ENCODE measurements at regions not wholly inside any gene's neighbourhood (a gene's known extent, or its start where the extent isn't known, plus 50 kb on each side); places are given as distances from the start of the nearest gene placed in this dataset.

DNA sequence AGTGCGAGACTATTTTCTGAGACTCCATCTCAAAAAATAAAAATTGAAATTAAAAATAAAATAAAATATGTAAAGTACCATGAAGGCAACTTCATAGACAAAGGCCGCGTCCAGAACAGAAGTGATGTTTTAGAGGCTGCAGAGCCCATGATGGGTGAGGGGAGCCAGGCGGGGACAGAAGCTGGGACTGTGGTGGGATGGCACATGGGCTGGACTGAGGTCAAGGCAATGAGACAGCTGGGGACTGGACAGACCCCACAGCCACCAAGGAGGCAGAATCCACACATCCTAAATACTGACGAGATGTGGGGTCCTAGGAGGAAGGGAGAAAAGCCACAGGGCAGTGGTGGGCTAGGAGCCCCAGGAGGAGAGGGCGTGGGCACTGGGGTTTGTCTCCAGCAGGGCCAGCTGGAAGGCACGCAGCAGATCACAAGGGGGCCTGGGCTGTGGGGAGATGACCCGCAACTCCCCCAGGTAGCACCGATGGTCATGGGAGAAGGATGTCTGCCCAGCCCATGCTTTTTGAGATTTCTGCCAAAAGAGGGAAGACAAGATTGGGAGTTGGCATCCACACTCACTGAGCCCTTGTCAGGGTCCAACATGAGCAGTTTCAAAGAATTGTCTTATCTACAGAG, 74.3 kb downstream of the KCNF1 start:
- no peak for ATAC-seq

GRCh38 chr2:10987439-10987838, 75.7 kb downstream of the KCNF1 start:
- no peak for ATAC-seq

GRCh38 chr2:10987861-10988260, 76.1 kb downstream of the KCNF1 start:
- no peak for ATAC-seq

DNA sequence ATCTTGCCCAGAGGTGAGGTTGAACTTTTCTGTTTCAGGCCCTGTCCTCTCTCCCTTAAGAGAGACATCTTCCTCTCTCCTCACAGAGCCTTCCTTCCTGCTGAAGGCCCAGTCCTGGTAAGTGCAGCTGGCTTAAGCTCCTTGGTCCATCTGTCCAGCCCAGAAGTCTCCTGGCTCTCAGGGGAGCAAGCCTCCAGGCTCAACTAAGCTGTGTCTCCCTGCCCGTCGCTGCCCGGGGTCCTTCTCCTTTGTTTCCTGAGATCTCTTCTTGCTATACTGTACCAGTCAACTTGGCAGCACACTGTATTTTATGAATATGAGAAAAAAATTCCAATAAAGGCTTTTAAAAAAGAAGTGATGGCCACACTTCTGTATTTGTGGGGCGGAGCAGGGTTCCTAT, 77.4 kb downstream of the KCNF1 start:
- no peak for ATAC-seq

DNA sequence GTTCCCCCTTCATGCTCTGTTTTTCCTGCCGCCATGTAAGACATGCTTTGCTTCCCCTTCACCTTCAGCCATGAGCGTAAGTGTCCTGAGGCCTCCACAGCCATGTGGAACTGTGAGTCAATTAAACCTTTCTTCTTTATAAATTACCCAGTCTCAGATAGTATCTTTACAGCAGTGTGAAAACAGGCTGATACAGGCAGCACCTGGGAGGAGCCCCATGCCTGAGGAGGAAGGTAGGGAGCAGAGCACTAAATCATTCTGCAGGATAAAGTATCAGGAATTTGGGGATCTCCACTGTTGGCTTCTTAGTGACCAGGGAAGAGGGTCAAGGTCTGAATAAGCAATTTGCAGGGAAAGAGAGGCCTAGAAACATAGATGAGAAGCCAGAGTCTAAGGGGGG, 78.0 kb downstream of the KCNF1 start:
- ATAC-seq: no peak

DNA sequence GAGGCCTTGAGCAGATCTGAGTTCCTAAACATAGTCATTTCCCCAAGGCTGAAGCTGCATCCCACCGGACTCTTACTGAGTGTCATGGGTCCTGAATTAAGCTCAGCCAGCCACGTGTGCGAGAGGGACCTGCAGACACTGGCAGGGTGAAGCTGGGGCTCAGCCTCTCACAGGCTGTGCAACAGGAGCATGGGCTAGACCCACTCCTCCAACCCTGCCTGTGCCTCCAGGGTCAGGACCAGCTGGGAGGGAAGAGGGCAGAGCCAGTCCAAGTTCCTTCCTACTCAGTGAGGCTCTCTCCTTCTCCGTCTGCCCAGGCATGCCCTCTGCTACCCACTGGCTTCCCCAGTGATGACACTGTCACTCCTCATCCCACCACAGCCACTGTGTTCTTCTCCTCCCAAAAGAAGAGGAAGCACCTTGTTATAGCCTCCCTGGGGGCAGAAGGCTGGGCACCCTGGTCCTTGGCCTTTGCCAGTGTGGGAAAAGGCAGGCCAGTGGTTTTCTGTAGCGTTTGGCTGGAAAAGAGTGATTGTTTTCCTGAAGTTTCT, 78.9 kb downstream of the KCNF1 start:
- no peak for ATAC-seq

- ATAC-seq: no peak
Observed at GRCh38 chr2:10992023-10992791, 80.5 kb downstream of the KCNF1 start.

DNA sequence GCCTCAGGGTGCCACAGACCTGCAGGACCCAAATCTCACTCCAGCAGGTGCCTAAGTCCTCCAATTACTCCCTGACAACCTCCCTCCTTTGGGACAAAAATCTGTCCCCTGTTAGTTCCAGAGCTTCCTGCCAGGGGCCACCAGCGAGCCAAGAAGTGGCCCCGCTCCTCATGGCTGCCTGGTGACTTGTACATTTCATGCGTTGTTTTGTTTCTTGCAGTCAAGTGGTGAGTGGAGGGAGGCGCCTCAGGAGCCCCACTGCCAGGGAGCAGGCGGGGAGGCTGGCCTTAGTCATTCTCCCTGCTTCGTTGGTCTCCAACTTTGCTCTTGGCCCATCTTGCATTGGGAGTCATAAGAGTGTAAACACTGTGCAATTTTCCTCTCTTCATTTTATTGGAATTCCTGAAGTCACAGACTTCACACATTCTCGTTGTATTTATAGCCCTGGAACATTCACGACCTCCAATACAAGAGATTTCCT, 81.3 kb downstream of the KCNF1 start:
- ATAC-seq: no peak

DNA sequence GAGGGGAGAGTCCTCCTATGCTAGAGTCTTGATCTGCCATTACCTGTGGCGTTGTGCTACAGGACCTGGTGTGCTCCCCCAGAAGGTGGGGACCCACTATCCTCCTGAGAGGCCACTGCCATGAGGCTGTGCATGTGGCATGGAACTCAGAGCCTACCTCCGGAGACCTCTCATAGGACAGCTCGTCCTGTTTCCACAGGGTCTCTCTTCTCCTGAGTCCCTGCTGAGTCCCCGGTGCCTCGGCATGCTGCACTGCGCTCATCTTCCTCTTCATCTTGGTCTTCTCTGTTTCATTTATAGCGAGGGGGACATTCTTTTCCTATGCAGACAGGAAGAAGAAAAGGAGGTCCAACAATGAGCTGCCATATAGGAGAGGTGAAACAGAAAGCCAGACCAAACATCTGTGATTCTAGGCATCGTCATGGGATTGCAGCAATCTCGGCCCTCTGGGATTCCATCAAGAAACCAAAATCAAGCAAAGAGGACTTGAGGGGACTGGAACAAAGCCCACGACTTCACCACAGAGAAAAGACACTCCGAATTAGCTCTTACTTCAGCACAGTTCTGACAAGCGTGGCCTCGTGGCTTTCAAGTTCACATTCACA, 83.7 kb downstream of the KCNF1 start:
- no peak for ATAC-seq

- ATAC-seq: peak; percentile 99
Observed at GRCh38 chr2:11004199-11004598, 92.5 kb downstream of the KCNF1 start.

GRCh38 chr2:11005032-11005431, 93.3 kb downstream of the KCNF1 start:
- ATAC-seq: no peak

GRCh38 chr2:11006191-11006590, 94.5 kb downstream of the KCNF1 start:
- no peak for ATAC-seq

DNA sequence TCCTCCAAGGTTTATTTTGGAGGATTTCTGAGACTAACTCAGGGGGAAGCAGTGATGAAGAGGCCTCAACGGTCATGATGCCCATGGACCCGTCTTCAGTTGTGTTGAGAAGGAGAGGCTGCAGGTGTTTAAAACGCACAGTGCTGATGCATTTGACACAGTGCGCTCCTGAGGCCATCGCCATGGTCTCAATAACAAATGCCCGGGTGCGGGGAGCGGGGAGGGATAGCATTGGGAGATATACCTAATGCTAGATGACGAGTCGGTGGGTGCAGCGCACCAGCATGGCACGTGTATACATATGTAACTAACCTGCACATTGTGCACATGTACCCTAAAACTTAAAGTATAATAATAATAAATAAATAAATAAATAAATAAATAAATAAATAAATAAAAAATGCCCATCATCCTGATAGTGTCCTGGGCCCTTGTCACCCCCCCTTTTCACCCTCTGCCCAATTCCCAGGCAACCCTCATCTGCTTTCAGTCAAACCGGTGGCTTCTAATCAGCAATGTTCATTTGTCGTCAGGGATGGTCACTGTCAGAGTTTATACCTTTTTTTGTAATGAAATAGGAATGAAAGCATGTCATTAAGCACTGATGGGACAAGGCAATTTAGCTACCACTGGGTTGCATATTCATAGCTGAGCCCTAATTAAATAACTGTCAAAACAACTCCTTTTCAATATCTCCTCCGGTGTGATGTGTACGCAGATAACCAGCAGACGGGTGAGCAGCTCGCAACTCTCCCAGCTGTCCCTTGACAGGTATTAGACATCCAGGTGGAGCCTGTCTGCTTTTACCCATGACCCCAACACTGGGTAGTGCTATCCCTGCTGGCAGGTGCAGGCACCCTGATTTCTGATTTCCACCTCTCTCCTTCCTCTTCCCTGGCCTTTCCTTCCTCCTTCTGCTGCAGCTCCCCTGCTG, 95.9 kb downstream of the KCNF1 start:
- ATAC-seq: no peak

DNA sequence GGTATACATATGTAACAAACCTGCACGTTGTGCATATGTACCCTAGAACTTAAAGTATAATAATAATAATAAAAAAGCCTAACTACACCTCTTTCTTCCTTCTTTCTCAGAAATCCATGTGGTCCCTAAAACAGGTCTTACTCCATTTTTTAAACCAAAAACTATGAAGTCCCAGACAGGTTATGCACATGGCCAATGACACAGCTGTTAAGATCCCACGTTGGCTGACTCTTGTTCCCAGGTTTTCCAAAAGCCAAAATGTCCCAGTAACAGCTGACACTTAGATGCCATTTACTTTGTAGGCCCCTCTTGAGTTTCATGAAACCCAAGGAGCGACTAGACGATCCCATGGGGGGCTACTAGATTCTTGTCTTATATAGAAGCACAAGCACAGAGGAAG, 97.0 kb downstream of the KCNF1 start:
- no peak for ATAC-seq

DNA sequence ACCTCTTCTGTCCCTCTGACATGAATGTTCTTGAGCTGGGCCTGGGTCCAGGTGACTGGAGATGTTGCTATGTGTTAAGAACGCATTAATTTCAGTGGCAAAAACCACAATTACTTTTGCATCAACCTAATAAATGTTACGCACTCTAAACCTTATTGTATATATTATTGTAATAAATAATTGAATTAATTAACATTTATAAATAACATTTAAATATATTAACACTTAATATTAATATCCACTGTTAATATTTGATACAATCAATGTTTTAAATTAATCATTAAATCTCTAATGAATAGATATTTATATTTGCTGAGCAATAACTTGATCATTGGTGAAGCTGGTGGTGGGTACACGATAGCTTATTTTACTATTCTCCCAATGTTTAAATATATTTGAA, 97.4 kb downstream of the KCNF1 start:
- no peak for ATAC-seq

GRCh38 chr2:11009891-11010290, 98.2 kb downstream of the KCNF1 start:
- ATAC-seq: no peak

- no peak for ATAC-seq
Observed at GRCh38 chr2:11011359-11011758, 99.6 kb downstream of the KCNF1 start.

- ATAC-seq: no peak
Observed at GRCh38 chr2:11012131-11012693, 100.5 kb downstream of the KCNF1 start.

- no peak for ATAC-seq
Observed at GRCh38 chr2:11013196-11013595, 101.5 kb downstream of the KCNF1 start.

GRCh38 chr2:11014026-11014425, 102.3 kb downstream of the KCNF1 start:
- no peak for ATAC-seq

DNA sequence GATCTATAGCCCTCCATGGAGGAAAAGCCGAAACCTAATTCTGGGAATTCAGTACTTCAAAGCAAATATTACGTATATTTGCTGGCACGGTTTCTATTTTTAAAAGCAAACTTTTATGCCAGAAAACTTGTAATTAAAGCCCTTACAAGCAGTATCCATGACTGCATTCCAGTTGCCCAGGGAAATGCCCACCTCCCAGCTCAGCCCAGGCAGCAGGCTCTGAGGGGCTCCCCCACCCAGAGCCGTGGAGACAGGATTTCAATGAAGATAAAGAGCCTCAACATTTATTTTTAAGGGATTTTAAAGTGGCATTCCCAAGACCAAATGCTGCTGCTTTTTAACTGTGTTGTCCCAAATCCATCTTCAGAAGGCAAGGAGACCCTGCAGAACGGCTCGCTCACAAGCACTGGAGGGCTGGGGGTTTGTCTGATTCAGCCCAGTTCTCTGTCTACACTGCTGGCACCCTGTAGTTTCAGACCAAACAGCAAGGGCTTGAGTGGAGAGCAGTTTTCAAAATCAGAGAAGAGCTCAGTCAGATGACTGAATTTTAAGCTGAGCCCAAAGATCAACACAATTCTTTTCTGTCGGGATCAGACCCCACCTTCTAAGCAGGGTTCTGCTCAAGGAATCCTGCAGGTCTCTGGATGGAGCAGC, 105.1 kb downstream of the KCNF1 start:
- no peak for ATAC-seq

DNA sequence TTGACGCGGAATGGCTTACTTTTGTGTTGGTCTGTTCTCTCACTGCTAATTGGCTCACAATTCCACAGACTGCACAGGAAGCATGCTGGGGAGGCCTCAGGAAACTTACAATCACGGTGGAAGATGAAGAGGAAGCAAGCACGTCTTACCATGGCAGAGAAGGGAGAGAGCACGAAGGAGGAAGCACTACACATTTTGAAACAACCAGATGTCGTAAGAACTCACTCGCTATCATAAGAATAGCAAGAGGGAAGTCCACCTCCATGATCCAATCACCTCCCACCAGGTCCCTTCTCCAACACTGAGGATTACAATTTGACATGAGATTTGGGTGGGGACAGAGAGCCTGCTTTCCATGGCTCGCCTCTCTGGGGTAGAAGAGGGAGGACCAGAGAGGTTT, 106.2 kb downstream of the KCNF1 start:
- no peak for ATAC-seq
